Right forelimb (tissue), 1 donor: ENCODE measurements at regions not wholly inside any gene's neighbourhood (a gene's known extent, or its start where the extent isn't known, plus 50 kb on each side); places are given as distances from the start of the nearest gene placed in this dataset.

ENCODE experiments used
- DNase-seq: peaks from one replicate; pipeline ENCODE4 v3.0.0-alpha.2; 2018

DNA sequence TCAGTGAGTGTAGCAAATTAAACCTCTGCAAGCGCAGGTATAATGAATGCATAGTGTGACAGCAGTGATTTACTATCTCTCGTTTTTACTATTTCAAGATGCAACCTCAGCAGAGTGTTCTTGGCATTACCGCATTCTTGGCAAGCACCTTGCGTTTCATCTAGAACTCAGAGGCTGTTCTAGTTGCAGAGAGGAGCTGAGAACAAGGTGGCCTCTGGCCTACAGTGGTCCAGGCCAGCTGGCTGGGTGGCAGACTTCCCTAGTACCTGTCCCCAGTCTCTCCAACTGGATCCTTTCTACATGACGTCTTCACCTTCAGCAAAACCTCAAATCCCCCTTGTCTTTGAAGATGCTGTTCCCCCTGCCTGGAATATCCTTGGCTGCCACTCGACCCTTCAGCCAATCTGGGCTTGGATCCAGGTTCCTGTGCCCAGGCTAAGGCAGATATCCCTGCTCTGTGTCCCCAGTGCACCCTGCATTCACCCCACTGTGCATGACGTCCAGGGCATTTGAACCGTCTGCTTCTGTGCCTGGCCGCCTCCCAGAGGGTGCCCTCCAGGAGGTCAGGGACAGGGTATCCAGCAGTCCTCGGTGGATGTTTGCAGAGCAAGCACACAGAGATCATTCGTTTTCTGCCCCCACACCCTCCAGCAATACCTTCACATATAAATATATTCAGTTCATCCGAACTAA lies 120.4 kb upstream of the CPEB4 start:
- DNase-seq: no peak

DNA sequence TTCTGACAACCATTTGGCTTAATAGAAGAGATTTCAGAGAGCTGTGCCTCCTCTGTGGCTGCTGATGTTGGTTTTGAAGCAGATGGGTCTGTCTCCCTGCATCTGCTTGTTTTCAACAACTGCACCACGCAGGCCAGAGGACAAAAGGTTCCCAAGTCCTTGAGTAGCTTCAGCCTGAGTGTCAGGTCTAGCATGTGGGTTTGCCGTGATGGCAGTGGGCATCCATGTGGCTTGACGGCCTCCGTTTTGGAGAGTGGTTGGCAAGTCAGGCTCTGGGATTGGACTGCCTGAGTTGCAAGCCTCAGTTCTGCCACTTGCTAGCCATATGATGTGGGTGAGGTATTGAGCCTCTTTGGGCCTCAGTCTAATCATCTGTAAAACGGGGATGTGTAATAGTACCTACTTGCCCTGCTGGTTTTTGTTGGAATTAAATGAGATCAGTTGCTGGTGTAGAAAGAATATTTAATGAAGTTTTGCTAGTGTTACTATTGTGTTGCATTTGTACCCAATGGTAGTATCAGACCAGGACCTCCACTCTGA lies 119.8 kb upstream of the CPEB4 start:
- DNase-seq: no peak

DNA sequence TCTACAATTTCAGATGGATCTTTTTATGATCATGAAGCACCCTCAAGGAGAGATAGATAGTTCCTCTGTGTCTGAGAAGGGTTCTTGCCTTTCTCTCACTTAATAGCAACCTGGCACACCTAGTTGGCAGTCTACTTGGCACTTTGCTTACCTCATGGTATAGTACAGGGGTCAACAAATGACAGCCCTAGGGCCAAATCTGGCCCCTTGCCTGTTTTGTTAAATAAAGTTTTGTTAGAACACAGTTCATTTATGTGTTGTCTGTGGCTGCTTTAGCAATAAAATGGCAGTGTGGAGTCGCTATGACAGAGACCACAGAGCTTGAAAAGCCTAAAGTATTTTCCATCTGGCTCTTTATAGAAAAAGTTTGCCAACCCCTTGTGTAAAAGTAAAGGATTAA lies 119.3 kb upstream of the CPEB4 start:
- DNase-seq: no peak

DNA sequence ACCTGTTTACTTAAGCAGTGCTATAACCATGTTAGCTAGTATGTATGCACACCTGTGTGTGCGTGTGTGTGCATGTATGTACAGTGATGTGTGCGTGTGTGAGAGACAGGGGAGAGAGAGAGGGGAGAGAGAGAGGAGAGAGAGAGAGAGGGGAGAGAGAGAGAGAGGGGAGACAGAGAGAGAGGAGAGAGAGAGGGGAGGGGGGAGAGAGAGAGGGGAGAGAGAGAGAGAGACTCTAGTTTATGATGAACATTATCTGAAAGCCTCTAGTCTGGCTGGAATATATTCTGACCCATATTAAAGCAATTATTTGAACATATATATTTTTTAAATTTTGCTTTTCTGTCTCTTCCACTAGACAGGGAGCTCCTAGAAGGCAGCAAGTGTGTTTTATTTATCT lies 117.5 kb upstream of the CPEB4 start:
- no peak for DNase-seq

DNA sequence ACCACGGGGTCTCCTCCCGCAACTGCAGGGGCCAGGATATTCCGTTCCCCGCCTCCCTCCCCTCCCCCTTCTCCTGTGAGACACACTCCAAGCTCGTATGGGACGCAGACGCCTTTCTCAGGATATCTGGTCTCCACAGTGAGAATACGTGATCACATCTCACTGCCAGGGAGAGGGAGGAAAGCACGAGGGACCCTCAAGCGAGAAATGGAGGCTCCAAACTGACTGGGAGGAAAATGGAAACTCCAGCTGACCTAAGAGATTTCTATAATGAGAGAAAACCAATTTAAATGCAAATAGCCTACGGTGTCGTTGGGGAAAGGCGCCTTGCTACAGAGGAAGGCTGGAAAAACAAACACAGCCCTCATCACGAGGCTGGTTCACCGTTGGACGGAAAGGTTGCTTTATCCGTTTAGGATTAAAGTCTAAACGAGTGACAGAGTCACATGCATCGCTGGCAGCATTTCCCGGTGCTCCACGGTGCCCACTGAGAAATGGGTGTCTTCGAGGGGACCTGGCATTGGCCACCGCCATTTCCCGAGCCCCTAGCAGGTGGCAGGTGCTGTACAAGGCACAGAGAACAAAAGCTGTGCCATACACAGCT lies 116.9 kb upstream of the CPEB4 start:
- no peak for DNase-seq

DNA sequence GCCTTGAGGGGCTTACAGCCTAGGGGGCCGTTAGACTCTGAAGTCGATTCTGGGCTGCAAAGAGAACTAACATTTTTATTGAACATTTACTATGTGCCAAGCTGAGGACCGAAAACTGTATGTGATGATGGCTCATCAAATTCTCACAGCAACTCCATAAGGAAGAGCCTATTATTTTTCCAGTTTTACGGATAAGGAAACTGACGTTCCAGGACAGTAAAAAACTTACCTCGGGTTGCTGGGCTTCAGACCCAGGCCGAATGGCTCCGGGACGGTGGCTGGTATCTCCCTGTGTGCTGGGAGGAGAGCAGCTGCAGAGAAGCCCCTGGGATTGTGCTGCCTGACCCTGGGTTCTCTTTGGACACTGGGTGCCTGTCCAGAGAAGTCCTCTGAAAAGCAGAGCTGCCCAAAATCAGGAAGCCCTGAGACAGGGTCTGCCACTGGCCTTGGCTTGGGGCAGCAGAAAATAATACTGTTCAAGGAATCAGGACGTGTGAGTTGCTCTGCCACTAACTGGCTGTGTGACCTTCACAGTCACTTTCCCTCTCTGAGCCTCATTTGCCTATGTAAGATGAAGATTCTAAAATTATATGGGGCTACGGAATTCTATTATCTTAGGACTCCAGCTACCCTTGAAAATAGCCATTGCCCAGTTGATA lies 116.3 kb upstream of the CPEB4 start:
- DNase-seq: no peak

DNA sequence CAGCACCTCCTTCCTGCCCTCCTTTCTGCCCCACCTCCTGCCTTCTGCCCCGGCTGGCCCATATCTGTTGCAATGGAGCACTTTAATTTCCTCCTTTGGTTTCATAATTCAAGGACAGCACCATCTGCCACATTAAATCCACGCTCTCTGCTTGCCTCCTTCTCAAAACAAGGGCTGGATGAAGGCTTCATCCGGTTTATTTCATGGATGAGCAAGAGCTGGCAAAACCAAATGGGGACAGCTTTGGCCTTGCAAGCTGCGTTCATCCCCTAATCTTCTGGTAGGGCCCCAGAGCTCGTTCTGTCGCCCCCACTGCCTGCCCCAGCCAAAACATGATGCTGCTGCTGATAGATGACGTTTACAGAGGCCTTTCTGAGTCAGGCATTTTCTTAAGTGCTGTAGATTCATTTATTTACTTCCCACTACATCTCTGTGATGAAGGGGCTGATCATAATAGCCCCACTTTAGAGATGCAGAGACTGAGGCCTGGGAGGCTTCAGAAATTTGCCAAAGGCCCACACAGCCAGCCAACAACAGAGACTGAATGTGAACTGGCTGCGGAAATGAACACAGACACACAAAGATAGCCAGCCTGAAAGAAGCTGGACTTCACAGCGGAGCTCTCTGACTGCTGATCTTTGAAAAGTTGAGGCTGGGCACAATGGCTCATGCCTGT lies 115.6 kb upstream of the CPEB4 start:
- no peak for DNase-seq

DNA sequence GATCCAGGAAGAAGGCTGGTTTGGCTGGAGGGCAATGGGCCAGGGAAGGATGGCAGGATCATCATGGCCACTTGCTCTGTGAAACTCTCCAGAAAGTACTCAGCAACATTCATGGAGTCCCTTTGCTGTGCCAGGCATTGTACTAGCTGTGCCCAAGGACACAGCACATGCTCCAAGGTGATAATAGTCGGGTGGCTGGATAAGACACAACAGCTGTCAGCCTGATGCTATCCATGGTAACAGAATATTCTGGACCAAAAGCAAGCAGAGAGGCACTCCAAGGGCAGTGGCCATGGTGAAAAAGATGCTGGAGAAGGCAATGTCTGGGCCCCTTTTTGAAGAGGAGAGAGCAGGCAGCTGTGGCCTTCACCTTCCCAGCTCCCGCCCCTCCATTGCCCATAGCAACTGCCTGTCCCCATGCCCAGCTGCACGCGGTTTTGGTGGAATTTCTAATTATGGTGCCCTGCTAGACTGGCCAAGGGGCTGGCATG lies 113.8 kb upstream of the CPEB4 start:
- DNase-seq: no peak

DNA sequence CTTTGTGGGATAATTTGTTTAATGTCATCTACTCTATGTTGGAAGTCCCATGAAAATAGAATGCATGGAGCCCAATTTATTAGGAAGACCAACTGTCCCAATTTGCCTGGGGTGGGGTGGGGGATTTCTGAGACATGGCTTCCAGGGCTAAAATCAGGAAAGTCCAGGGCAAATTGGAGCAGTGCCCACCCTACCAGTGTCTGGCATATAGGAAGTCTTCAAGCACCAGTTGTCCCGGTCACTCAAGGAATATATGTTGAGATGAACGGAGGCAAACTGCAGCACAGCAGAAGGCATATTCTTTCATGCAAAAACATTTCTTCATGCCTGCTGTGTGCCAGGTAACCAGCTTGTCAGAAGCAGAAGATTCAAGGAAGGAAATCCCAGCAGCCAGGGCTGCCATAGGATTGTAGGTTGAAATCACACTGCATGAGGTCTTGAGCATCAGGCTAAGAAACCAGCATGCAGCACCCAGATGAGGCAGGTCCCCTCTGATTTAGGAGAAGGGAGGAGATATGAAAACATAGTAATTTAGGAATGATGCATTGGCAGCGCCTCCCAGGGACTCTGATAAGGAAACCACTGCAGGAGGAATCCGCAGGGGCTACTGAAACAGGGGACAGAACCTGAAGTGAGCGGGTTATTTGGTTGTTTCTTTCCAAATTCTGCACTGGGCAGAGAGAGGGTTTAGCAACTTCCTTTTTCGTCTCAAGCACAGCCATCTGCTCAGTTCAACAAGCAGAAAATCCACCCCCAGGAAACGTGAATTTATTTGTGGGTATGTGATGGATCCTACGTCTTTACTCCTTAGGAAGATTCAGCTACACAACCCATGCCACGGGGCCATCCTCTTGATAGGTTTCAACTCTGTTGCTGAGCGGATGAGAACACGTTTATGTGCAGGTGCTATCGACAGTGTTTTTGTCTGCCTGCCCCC lies 112.6 kb upstream of the CPEB4 start:
- DNase-seq: no peak

DNA sequence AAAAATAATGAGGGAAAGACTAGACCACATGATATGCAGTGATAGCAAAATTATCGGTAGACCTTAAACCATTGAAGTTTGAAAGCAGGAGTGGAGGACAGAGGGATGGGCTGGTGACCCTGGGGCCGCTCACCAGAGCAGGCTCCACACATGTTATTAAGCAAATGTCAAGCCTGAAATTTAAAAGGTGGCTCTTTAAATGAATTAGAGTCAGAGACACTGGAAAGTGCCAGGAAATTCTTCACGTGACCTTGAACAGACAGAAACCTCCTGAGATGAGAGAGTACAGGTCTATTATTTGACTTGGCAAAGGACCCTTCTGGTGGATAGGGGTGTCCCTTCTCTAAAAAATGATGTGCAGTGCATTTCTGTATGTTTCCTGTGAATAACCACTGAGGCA lies 111.0 kb upstream of the CPEB4 start:
- no peak for DNase-seq

DNA sequence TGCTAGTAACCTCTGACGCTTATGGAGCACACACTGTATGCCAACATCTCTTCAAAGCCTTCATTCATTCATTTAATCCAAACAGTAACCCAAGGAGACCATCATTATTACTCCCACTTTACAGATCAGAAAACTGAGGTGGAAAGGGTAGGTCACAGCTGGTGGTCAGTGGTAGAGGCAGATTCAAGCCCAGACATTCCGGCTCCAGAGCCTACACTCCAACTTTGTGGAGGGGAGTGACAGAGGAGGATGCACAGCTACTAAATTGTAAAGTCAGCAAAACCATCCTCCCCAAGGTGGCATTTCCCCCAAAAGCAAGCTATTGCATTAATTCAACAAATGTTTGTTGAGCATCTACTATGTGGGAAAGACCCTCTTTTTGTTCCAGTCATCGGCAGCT lies 110.5 kb upstream of the CPEB4 start:
- no peak for DNase-seq

DNA sequence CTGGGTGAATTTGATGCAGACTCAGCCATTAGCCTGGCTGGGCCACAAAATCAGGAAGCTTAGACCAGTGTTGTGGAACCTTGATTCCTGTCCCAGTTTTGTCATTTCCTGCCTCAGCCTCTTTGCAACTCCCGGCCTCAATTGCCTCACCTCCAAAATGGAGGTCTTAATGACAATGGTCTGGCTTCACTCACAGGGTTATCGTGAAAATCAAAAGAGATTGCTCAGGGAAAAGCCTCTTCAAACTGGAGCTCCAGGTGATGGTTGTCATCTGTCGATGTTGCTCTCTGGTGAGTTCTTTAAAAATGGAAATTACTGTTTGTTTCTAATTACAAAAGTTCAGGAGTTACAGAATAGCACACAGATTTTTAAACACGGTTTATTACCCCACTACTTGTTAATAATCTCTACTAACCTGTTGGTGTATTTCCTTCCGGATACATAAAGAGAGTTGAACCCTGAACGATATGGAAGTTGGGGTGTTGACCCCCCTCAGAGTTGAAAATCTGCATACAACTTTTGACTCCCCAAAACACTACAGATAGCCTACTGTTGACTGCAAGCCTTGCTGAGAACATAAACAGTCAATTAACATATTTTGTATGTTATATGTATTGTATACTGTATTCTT lies 109.9 kb upstream of the CPEB4 start:
- DNase-seq: no peak

DNA sequence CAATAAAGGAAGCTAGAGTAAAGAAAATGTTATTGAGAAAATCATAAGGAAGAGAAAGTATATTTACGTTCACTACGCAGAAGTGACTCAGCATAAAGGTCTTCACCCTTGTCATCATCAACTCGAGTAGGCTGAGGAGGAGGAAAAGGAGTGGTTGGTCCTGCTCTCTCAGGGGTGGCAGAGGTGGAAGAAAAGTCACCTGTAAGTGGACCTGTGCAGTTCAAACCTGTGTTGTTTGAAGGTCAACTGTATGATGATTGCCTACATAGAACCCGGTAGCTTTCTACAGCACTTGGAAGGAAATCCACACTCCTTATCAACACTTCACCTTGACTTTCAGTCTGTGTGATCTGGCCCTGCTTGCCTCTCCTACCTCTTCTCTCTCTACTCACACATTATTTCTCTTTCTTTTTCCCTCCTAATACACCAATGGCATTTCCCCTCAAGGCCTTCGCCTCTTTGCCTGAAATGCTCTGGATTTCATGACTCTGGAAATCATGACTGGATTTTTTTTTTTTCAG lies 109.3 kb upstream of the CPEB4 start:
- DNase-seq: no peak

DNA sequence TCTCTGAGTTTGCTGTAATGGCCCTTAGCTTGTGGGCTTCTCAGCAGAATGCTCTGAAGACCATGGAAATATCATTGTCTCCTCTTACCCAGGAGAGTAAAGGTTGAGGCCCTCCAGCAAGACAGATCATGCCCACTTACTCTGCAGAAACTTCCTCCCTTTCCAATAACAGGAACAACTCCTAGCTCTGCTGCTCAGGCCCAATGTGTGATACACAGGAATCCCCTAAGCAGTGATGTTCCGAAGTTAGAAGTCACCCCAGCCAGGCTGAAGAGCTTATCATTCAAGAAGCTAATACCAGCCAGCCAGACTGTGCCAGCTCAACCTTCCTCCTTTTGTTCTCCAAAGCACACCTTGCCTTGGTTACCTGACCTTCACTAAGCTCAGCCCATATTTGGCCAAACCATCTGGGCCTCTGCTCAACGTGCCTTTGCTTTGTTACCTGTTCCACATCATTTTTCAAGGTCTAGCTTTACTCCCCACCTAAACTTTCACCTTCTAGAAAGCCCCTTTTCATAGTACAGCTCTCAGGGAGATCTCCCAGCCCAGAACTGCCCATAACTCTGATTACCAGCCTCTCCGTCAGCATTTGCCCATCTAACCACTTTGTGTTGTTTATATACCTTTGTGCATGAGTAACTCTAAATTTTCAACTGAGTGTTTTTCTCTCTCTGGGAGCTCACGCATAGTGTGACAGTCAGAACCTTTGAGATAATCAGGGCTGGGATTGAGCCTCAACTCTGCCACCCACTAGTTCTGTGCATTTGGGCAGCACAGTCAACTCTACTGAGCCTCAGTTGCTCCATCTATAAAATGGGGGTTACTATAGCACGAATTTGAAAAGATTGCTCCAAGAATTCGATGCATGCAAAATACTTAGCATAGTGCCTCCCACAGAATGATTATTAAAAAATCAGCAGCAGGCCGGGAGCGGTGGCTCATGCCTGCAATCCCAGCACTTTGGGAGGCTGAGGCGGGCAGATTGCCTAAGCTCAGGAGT lies 107.6 kb upstream of the CPEB4 start:
- DNase-seq: no peak

DNA sequence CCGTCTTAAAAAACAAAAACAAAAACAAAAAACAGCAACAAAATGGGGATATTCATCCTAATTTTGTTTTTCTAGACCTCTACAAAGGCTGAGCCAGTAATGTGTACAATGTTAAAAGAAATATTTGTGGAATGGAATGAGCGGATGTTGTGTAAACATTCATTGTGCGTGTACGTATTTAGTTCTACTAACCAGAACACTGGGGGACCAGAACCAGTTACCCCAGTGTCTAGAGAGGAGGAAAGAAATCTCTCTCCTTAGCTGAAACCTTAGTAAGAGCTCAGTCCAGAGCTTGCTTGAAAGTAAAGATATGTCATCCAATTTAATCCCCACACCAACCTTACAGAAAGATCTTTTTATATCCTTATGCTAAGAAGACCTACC lies 106.7 kb upstream of the CPEB4 start:
- no peak for DNase-seq

DNA sequence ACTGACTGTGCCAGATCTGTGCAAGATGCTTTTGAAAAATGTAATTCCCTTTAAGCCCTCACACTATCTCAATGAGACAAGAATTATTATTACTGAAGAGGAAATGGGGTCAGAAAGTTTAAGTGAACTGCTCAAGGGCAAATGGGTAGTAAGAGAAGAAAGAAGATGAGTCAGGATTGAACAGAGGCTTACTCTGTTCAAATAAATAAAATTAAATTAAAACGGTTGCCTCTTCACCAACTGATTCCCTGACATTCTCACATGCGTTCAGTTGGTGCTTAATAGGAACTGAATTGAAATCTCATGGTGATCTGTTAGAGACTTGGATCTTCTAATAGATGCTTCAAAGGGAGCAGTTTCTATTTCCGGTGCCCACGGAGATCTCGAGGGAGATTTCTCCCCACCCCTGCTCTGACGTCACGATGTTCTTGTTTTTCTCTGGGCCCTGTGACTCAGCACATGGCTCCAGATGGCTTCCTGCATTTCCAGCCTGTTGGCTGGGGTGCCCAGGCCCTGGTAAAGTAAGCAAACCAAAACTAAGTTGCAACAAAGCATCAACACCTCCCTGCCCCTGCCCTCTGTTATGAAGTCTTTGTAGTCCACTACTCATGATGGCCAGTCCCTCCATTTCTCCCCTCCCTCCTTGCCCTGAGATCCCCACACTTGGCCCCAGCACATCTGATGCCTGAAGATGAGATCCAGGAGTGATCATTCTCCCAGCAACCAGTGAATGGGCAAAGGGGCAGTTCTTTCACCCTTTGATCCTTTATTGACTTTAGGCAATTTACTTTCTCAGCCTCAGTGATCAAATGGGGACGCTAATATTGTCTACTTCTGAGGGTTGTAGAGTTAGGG lies 106.1 kb upstream of the CPEB4 start:
- peak; percentile 49 for DNase-seq

DNA sequence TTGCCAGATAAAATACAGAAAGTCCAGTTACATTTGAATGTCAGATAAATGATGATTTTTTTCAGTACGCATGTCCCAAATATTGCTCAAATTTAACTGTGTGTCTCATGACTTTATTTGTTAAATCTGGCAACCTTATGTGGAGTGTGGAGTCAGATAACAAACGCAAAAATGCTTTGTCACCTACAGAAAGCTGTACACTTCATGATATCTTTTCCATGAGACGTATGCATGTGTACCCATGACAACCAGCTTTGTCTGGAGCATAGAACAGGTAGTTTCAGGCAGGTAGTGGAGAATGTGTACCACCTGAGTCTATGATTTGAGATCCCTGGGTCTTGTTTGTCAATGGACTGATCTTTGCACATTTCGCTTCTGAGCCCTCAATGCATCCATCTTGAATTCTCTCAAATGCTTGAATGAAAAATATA lies 105.5 kb upstream of the CPEB4 start:
- no peak for DNase-seq

DNA sequence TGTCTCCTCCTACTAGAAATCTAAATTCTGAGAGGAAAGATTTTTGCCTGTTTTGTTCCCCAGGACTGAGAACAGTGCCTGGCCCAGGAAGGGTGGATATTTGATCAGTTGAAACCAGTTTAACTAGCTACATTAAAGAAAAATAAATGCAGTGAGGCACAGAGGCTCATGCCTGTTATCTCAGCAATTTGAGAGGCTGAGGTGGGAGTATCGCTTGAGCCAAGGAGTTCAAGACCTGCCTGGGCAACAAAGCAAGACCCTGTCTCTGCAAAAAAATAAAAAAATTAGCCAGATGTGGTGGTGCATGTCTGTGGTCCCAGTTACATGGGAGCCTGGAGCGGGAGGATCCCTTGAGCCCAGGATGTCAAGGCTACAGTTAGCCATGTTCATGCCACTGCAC lies 104.8 kb upstream of the CPEB4 start:
- DNase-seq: no peak

DNA sequence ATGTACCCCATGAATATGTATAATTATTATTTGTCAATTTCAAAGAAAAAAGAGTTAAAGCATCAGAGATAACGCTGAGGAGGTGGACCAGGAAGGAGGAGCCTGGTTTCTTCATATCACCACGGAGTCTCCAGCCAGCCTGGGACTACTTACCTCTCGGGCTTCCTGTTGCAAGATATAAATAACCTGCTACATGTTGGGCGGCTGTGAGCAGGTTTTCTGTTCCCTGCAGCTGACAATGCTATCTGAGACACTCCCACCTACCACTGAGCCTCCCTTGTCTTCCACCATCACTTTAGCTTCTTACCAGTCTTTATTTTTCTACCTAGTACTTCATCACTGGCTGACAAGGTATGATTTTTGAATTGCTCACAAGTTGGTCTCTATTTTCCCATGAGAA lies 102.7 kb upstream of the CPEB4 start:
- no peak for DNase-seq
